ENCODE measurements at regions not wholly inside any gene's neighbourhood (a gene's known extent, or its start where the extent isn't known, plus 50 kb on each side); places are given as distances from the start of the nearest gene placed in this dataset.

DNA sequence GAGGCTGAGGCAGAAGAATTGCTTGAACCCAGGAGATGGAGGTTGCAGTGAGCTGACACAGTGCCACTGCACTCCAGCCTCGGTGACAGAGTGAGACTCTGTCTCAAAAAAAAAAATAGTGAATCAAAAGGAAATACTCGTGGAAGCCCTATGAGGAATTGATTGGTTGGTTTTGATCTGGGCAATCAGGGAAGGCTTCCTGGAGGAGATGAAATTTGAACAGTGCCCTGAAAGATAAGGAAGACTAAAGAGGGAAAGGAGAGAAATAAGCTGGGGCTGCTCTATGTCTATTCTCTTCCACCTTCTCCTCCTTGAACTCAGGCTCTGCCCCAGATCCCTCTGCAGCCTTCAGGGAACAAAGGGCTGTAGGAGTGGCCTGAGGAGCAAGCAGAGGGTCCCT is 54.1 kb downstream of the IRF2BPL start:
- DNase-seq: no peak

DNA sequence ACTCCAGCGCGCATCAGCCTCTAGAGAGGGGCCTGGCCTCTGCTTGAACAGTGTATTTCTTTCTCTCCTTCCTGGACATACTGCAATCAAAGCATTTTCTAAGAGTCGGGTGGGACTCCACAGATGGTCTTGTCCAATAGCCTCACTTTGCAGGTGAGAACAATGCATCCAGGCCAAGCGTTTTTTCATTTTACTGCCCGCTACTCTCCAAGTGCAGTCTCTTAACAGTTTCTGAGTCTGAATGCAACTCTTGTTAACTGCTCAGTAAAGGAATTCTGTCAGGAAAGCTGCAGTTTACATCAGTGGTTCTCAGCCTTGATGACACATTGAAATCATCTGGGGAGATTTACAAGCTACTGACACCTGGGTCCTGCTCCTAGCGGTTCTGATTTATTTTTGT is 57.0 kb downstream of the IRF2BPL start:
- no peak for DNase-seq

DNA sequence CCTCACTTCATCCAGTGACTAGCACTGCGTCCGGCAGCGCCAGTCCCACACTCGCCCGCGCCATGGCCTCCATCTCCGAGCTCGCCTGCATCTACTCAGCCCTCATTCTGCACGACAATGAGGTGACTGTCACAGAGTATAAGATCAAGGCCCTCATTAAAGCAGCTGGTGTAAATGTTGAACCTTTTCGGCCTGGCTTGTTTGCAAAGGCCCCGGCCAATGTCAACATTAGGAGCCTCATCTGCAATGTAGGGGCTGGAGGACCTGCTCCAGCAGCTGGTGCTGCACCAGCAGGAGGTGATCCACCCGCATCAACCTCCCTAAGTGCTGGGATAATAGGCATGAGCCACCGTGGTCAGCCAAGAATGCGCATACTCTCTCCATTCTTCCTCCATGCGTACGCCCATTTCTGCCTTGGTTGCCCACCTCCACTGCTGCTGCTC is 59.9 kb downstream of the IRF2BPL start:
- no peak for DNase-seq

DNA sequence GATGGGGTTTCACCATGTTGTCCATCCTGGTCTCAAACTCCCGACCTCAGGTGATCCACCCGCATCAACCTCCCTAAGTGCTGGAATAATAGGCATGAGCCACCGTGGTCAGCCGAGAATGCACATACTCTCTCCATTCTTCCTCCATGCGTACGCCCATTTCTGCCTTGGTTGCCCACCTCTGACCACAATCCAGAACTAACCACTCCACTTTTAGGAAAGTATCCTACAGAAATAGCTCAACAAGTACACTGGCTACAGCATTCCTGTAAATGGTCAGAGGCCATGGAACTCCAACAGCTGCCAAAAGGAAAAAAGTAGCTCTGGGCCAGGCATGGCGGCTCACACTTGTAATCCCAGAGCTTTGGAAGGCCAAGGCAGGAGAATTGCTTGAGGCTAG is 60.7 kb downstream of the IRF2BPL start:
- no peak for DNase-seq

DNA sequence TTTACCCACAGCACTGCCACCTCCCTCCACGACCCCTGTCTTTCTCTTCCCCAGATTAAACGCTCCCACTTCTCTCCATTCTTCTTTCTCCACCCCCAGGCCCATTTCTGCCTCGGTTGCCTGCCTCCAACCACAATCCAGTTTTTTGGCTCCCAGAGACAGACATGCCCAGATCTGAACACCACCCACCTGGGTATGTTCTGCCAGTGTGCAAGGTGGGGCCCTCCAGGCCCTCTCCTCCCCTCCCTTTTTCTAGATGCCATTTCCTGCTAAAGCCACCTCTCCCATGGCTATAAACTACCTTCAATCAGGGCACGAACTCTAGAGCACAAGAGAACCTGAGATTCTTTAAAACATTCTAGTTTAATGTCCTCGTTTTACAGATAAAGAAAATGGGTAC is 63.3 kb downstream of the IRF2BPL start:
- no peak for DNase-seq

DNA sequence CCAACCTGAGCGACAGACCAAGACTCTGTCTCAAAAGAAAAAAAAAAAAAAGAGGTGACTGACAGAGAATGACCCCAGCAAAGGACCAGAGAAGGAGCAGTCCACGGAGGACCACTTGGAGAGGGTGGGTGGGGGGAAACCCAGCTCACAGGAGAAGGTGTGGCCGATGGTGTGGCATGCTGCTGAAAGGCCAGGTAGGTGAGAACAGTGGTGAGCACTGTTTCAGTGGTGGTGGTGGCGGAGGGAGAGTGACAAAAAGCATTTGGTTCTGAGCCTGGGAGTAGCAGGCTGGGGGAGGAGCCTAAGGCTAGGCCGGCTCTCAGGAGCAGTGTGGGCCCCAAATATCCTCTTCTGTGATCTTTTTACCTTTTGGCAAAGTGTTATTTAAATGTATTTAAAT is 63.8 kb downstream of the IRF2BPL start:
- DNase-seq: no peak

DNA sequence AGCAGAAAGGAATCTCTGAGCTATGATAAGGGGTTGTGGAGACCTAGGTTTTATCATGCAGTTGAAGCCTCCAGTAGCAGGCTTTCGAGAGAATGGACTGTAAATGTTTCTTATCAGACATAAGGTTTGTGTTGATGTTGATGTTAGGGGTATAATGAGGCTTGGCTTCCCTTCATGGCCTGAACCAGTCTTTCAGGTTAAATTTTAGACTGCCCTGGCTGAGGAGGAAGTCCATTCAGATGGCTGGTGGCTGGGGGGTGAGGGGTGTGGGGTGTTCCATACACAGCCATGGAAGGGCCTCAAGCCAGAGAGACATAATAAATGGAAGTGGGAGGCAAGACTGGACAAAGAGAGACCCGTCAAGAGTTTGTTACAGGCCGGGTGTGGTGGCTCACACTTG is 65.1 kb downstream of the IRF2BPL start:
- no peak for DNase-seq

DNA sequence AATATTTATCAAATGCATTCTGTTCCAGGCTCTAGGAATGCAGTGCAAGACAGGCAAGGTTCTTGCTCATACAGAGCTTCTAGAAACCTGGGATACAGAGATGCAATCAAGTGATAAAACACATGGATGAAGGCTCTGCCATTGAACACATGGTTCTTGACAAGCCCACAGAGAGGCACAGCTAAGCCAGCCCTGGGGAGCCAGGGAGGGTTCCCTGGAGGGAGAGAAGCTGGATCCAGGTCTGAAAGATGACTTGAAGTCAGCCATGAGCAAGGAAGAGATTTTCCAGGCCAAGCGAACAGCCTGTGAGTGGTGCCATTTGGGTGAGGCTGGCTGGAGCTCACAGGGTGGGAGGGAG is 66.2 kb downstream of the IRF2BPL start:
- DNase-seq: no peak

DNA sequence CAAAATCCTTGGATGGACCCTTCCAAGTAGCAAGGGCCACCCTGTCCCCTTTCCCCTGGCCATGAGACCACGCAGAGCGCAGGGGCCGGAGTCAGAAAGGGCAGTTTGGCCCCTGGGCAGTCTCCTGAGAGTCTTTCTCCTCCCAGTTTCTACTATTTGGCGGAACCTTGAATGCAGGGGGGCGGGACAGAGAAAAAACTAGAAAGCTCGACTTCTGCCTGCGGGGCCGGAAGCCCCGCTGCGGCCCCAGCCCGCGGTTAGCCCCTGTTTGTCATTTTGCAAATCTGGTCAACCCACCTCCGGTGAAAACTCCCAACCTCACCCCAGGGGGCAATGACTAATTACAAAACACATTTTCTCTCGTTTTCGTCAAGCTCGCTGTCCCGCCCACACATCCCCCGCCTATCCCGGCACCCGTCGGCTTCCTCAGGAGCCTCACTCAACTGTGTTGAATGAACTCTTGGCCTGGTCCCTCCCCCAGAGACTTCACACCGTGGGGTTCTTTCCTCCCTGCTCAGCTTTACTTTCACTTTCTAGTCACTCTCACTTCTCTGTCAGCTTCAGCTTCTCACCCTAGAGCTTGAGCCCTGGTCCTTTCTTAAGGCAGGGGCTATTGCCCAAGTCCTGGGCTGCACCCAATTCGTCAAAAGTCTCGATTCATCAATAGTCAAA is 66.7 kb downstream of the IRF2BPL start:
- peak; percentile 97 for DNase-seq

DNA sequence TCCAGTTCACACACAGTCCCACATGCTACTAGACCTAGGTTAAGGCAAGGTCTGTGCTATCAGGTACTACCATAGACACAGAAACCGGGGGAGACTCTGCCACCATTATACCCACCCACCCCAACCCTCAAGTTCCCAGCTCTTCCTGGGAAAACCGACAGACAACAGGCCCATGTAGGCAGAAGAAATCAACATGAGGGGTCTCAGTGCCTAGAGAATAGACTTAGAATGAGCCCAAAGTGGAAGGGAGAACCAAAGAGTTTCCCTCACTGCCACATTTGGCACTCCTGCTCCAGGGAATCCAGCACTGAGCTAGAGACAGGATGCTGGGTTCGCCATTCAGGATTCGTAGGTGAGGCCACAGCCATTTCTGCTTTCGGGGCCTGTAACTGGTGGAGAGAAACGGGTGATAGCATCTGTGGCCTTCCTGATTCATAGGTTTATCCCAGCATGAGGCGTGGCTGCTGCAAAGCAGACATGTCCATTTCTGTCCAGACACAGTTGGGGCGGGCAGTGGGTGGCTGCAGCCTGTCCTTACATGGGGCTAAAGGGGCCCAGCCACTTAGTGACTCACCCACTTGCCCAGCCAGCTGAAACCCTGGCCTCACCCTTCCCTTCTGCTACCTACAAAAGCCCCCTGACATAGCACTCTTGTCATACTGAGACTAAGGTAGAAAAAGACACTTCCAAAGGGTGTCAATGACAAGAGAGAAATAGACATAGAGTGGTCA is 69.4 kb downstream of the IRF2BPL start:
- no peak for DNase-seq

DNA sequence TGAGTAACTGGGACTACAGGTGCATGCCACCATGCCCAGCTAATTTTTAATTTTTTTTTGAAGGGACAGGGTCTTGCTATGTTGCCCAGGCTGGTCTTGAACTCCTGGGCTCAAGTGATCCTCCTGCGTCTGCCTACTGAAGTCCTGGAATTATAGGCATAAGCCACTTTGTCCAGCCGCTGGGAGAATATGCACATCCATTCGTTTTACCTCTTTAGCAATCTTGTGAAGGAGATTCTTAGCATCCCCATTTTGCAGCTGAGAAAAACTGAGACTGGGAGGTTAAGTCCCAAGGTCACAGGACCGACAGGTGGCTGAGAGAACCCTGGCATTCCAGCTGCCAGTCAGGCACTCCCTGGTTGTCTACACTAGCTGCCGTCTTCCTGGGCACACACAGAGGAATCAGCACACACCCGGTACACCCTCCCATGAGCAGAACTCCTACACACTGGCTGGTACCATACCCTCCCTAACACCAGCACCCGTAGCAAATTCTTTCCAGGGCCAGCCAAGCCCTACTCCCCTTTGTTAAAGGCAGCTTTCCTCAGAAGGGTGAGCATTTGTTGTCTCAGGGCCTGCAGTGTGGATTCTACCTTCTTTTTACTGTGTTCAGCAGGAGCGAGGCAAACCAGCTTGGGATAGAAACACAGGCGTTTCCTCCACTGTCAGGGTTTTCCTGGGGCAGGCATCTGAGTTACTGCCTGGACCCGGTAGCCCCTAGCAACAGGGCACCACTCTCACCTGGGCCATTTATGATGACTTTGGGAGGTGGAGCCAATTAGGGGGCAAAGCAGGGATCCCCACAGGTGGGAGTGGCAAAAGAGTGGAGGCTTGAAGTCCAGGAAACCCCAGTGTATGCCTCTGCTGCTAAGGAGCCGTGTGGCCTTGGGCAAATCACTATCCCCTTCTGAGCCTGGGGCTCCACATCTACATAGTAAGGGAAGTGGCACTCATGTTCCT is 70.2 kb downstream of the IRF2BPL start:
- DNase-seq: peak; percentile 42

DNA sequence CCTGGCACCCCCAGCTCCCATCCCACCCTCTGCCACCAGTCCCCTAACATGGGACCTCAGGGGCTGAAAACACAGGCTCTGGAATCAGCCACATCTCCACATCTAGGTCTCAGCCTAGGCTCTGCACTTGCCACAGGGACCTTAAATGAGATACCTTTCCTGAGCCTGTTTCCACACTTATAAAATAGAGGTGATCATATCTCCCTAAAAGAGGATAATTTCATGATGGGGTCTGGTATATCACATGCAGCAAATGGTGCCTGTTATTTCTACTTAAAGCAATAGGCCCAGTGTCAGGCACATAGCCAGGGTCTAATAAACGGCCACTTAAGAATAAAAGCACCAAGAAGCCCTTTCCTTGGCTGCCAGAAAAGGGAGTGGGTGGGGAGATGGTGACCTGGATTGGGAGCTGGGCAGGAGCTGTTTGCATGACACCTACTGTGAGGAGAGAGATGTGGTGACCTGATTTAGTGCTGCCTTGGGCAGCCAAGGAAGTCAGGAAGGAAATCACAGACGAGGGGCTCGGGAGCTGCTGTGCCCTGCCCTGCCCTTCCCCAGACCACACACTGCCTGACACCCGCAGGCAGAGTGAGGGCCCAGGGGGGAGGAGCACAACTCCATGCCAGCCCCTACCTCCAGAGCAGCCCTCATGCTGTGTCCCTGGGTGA is 71.2 kb downstream of the IRF2BPL start:
- DNase-seq: peak; percentile 39

DNA sequence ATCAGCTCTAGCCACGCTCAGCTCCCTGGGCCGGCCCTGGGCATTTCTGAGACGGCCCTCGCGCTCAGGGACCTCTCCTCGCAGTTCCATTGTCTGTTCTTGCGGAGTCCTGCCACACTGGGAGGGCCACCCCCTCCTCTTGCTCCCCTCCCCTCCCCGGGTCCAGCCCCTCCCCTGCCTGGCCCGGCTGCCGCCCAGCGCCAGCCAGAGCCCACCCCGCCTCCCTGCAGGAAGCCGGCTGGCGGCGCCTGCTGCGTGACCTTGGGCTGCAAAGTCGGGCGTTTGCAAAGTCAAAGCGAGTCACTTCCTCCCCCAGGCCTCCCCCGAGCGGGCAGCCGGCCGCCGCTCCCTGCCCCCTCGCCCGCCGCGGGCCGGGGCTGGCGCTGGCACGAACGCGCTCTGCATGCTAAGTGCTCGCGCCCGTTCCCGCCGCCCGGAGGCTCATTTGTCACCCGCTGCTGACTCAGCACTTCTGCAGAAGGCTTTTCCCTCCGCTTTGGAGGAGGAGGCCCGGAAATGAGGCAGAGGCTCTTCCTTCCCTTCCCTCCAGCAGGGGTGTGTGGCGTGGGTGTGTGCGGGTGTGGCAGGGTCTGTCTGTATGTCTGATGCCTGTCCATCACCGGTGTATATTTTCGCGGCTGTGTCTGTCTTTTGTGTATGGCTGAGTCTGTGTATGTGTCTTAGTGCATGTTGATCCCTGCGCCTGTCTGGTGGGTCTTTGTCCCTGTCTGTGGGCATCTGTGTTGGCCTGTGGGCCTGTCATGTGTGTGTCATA is 72.0 kb downstream of the IRF2BPL start:
- peak; percentile 89 for DNase-seq

DNA sequence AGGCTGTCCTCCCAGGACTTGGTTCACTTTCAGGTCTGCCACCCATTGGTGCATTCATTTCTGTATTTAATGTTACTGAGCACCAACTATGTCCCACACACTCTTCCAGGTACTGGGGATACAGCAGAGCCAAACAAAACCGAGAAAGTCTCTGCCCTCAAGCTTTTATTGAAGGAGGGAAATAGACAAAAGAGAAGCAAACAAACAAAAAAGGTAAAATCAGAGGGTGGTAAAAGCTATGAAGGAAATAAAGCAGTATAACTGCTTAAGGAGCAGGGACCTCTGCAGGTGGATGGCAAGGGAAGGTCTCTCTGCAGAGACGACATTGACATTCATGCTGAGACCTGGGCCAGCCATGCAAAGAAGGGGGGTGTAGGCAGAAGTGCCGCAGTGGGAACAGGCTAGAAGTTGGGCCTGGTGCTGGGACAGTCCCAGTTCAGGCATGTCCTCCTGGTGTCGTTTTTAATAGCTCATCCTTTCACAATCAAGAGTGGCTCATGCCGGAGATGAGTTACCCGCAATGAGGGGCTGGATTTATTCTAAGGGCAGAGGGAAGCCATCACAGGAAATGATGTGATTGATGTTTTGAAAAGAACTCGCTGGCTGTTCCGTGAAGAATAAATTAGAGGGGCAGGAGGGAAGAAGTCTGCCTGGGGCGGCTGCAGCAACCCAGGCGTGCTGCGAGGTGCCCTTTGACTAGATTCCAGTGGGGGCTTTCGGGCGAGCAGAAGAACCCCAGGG is 72.8 kb downstream of the IRF2BPL start:
- DNase-seq: peak; percentile 80

DNA sequence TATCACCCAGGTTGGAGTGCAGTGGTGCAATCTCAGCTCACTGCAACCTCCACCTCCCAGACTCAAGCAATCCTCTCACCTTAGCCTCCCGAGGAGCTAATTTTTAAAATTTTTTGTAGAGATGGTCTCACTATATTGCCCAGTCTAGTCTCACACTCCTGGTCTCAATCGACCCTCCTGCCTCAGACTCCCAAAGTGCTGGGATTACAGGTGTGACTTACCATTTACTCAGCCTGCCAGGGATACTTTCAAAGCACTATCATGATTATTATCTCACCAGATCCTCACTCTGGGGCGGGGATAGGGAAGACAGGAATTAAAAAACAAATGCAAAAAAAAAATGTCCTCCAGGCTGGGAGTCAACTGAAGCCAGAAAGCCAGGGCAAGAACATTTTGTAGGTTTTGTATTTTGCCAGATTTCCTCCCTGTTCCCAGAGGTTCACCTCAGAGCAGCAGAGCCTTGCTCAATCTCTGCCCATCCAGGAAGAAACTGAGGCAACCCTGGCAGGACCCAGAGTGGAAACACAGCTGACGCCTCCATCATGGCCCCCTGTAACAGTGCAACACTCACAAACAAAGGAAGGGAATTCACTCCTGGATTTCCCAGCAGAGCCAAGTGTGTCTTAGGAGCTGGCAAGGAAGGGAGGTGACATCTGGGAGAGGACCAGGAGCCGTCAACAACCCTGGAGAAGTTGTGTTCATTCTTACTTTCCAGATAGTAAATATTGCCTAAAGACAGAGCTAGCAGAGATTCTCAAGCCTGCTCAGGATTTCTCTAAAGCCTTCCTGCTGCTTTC is 73.9 kb downstream of the IRF2BPL start:
- DNase-seq: no peak

DNA sequence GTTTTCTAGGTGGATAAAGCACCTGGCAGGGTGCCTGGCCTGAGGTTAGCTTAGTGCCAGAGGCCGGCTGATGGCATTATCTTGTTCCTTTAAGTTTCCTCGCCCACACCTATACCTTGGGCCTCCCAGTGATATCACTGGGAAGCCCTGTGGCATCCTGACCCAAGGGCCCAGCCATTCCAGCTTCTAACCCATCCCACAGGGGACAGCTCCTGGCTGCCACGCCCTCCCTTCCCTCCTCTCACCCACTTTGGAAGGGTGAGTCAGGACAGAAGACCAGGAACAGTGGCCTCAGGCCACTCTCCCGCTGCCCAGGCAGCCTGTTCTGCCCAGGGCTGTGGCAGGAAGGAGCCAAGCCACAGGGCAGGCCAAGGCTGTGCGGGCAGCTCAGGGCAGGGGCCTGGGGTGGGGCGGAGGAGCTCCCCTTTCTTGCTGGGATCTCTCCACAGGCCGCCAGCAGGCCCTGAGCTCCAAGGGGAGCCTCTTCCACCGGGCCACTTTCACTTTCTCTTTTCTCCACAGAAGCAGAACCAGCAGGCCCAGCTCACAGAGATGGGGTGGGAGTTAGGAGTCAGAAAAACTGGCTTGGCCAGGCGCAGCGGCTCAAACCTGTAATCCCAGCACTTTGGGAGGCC is 75.1 kb downstream of the IRF2BPL start:
- DNase-seq: peak; percentile 64

DNA sequence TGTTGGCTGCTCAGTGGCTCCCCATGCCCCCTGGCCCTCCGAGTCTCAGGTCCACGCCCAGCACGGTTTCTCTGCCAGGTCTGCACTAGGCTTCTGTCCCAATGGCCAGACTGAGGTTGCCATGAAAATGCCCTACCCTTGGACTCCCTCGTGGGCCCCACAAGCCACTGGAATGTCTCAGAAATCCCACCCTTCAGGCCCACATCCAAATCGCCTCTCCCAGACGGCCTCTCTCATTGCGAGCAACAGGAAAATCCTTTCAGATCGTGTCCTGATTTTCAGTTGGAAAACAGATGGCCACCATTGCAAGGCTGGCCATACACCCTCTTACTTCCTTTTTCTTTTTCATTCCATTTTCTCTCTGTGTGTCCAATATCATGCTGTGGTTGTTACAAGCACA is 77.3 kb downstream of the IRF2BPL start:
- DNase-seq: no peak

DNA sequence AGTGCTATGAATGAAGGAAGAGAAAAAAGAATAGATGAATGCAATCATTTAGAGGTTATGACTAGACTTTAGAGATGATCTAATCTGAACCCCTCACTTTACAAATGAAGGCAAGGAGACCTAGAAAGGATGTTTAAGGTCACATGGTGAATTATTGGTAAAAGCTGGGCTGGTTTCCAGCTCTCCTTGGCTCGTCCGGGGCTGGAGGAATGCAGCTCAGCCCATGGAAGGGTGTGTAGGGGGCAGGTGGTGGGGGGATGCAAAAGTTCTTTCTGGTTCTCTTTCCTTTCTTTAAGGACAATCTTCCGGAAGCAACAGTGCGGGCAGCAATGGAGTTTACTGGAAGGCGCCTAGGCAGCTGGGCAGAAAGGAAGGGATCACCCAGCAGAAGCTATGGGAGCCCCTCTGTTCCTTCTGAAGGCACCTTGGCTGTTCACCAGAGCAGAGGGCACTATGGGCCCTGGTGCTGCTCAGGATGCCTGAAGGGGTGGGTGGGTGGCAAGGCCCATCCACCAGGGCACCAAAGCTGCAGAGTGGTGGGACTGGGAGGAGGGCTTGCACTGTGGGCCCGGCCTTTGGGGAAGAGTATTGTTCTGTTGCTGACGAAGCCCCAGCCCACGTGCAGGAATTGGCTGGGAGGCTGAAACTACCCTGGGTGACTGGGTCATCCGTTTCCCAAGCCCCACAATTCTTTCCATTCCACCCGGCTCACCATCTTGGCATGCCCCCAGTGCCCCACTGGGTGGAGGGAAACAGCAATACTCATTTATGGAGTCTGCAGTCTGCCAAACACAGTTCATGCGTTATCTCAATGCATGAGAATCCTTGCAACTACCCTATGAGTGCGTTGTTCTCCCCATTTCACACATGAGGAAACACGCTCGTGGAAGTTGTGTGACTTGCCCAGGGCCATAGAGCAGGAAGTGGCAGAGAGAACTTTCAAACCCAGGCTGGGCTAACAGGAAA is 78.2 kb downstream of the IRF2BPL start:
- no peak for DNase-seq

DNA sequence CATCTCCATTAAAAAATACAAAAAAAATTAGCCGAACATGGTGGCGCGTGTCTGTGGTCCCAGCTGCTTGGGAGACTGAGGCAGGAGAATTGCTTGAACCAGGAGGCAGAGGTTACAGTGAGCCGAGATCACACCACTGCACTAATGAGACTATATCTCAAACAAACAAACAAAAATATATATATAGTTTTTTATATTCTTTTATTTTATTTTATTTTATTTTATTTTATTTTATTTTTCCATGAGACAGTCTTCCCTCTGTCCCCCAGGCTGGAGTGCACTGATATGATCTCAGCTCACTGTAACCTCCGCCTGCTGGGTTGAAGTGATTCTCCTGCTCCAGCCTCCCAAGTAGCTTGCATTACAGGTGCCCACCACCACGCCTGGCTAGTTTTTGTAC is 79.5 kb downstream of the IRF2BPL start:
- DNase-seq: no peak

Measured in CD4-positive, alpha-beta T cell treated with Interleukin-10 for 1 hour (primary cell).